Stimulated activated CD8-positive, alpha-beta memory T cell treated with anti-CD3 and anti-CD28 coated beads, Interleukin-2, amount 100 ng/mL, for 1 hour (primary cell): ENCODE measurements at regions not wholly inside any gene's neighbourhood (a gene's known extent, or its start where the extent isn't known, plus 50 kb on each side); places are given as distances from the start of the nearest gene placed in this dataset.

Experiments used
- DNase-seq, 2 donors: peaks; one replicate each; pipeline ENCODE4 v3.0.0-alpha.2; 2020; ENCODE audit warnings: low read depth in 2 of 2

DNA sequence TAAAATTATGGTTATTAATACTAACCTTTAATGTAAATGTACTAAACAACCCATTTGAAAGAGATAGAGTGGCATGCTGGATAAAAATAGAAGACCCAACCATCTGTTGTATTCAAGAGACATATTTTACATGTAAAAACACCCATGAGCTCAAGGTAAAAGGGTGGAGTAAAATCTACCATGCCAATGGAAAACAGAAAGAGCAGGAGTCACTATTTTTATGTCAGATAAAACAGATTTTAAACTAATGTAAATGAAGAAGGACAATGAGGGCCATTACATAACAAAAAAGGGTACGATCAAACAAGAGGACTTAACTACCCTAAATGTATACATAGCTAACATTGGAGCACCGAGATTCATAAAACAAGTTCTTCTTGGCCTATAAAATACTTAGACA lies 66.3 kb downstream of the ITM2A start:
- no peak for DNase-seq

DNA sequence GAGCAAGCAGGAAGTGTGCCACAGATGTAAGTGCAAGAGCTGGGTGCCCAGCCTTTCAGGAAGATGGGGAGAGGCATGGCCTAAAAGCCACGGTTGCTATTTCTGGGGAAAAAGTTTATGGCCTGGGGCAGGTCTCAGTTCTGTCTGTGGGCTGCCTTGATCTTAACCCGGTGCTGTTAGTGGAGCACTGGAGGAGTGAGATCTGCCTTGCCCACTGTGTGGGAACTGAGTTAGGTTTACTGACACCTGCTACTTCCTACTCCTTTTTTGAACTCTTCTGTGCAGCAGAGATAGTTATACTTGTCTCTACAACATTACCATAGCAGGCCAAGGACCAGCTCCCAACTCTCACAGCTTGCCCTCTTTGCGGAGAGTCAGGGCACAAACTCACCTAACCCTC lies 76.5 kb downstream of the ITM2A start:
- DNase-seq = no peak

DNA sequence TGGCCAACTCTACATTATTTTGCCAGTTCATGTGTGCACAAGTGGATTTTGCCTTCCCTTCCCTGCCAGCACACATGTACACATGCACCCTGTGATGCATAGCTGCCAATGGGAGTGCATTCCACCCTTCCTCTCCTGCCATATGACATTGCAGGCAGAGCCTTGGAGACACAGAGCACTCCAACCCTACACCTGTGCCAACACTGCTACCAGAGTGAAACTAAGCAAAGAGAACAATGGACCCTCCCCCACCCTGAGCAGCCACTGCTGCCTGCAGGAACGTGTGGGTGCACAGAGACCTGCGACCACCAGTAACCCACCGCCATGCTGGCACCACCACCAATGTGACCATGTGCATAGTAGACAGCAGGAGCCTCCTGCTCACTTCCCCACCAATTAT lies 78.4 kb downstream of the ITM2A start:
- no peak for DNase-seq

DNA sequence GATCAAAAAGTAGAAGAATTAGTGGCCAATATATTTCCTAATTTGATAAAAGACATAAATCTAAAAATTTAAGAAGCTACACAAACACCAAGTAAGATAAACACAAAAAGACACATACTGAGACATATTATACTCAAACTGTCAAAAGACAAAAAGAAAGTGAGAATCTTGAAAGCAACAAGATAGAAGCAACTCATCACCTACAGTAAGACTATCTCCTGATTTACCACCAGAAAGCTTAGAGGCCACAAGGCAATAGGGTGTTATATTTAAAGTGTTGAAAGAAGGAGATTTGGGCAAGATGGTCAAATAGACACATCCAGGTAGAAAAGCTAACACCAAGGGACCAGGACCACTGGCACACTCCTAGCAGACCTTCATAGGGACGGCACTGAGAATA lies 79.4 kb downstream of the ITM2A start:
- DNase-seq = no peak

DNA sequence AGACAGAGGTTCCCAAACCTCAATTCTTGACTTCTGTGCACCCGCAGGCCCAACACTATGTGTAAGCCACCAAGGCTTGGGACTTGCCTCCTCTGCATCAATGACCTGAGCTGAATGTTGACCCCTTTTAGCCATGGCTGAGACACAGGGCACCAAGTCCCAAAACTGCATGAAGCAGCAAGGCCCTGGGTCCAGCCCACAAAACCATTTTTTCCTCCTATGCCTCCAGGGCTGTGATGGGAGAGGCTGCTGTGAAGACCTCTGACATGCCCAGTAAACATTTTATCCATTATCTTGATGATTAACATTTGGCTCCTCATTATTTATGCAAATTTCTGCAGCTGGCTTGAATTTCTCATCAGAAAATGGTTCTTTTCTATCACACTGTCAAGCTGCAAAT lies 85.4 kb downstream of the ITM2A start:
- DNase-seq = no peak

DNA sequence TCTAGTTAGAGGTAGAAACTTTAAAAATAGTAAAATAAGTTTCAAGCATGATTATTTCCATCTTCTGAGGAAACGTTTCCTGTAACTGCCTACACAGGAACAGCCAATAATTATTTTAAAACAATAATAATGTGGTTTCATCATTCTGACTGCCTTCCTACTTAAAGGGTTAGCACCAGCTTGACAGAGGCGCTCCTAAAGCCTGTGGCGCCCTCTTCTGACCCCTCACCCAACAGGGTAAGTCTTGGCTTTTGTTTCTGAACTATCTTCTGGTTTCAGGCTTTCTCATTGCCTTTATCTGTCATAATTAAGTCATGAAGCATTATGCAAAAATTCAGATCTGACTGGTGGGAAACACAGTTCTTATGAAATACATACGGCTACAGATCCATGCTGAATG lies 96.7 kb downstream of the ITM2A start:
- DNase-seq = peak; percentile 31 to 38

DNA sequence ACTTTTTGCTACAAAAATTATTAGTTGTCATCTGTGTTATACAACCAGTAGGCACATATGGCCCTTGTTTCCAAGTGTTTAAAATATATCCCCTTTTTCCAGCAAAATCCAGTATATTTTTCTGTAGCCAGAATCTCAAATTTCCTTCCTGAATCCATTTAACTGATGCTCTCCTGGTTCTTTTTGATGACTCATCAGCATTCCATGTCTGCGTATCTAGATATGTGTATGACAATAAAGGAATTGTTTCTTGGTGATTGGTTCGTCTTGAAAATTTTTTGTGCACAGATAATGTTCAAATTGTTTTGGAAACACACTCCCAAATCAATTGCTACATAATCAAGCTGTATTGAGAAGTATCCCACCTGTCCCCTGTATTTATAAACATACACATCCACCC lies 98.3 kb downstream of the ITM2A start:
- DNase-seq = no peak

DNA sequence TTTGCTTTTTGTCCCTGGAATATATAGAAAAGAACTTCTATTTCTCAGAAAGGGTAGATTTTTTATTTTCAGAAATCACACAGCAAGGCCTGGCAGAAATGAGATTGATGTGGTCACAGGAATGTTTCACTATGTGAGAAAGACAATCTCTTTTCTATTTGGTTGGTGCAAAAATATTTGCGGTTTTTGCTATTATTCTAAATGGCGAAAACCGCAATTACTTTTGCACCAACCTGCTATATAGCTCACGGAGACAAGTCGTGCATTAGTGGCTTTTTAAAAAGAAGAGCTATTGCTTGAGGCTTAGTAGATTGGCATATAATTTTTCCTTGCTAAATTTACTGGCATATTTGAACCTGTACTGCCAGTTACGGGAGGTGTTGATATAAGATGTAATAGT lies 100.4 kb downstream of the ITM2A start:
- DNase-seq = no peak

DNA sequence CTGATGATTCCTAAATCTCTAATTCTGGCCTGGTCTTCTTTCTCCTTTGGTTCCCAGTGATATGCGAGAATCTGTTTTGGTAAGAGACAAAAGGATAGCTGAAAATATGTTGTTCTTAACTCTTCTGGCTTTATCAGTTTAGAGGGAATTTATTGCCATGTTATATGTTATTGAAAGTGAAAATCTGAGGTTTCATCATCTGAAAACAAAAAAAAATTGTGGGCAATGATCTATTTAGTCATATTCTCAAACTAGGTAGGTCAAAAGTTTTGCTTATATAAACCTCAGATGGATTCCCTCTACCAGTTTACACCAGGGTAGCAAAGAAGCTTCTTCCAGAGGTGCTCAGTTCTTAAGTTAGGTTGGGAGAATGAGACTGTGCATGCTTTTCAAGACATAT lies 103.6 kb downstream of the ITM2A start:
- no peak for DNase-seq

DNA sequence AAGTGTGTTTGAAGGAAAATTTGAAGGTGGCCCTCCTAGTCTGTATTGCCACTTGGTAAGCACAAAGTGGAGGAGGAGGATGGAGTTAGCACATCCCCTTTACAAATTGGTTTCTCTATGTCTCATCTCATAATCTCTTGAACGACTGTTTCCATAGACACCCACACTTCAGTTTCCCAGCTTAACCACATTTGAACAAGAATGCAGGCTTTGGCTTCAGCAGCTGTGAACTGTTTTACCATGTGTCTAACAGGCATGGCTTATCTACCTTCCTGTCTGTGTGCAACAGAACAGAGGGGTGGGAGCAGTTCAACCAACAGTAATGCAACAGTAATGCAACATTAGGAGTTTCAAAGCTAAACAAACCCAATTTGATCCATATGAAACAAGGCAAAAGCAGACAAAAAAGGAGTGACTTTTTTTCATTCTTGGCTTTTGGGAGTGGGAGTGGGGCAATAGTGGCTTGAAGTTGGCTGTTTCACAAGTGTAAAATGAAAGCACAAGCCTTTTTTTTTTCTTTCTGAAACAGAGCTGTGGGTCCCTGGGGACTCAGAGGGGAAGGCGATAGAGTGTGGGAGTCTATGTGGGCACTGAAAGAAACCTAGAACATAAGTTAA lies 108.0 kb downstream of the ITM2A start:
- DNase-seq = peak; percentile 6 to 12

DNA sequence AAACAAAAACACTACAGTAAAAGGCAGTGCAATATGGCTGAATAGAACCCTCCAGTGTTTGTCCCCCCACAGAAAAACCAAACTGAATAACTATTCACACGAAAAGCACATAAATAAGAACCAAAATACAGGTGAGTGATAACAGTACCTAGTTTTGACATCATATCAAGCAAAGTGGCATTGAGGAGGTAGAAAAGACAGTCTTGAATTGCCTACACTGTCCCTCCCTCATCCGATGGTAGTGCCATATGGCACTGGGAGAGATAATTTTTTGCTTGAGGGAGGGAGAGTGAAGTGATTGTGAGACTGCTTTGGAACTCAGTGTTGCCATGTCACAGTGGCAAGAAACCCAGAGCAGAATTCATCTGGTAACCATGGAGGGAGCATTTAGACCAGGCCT lies 99.2 kb downstream of the GPR174 start:
- no peak for DNase-seq

DNA sequence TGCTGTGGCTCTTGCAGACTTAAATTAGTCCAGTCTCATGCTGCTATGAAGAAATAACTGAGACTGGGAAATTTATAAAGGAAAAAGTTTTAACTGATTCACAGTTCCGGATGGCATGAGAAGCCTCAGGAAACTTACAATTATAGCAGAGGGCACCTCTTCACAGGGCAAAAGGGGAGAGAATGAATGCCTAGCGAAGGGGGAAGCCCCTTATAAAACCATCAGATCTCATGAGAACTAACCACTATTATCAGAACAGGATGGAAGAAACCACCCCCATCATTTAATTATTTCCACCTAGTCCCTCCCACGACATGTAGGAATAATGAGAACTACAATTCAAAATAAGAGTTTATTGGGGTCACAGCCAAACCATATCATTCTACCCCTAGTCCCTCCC lies 91.4 kb downstream of the GPR174 start:
- DNase-seq = no peak

DNA sequence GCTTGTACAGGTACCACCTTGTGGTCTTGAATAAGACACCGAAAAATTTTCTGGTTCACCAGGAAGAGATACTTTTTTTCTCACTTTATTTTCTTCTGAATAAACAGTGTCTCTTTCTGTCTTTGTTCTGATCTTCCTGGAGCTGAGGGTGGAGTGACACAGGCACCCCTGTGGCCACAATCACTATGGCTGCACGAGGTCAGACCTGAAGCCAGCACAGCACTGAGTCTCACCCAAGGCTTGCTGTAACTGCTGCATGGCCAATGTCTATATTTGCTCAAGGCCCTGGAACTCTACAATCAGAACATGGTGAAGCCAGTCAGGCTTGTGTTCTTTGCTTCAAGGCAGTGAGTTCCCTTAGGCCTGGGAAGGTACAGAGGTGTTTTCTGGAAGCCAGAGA lies 87.2 kb downstream of the GPR174 start:
- no peak for DNase-seq
